A549 (cell line): ENCODE measurements at regions not wholly inside any gene's neighbourhood (a gene's known extent, or its start where the extent isn't known, plus 50 kb on each side); places are given as distances from the start of the nearest gene placed in this dataset.

Experiments
- CHD2 ChIP-seq: fragments of 150-350 bp; IDR thresholded peaks from 2 replicates; pipeline ENCODE4 v1.6.1; 2014; ENCODE audit warnings: low read length; ENCODE audit not compliant: partially characterized antibody
- EP300 ChIP-seq, 2 experiments: fragments of >200 bp; sonication (Bioruptor Twin); formaldehyde crosslinking; IDR thresholded peaks; 2 replicates in 1 of 2; 3 replicates in 1 of 2; pipeline ENCODE4 v1.6.1; 2016 to 2017
- POLR2A ChIP-seq: IDR thresholded peaks from 2 replicates; pipeline ENCODE4 v1.6.1; 2012; ENCODE audit warnings: mild to moderate bottlenecking, low read length
- RAD21 ChIP-seq, 2 experiments: fragments of >200 bp in 1 of 2; sonication (Bioruptor Twin) in 1 of 2; formaldehyde crosslinking in 1 of 2; IDR thresholded peaks in 1 of 2; conservative IDR thresholded peaks in 1 of 2; 2 replicates in 1 of 2; 3 replicates in 1 of 2; pipeline ENCODE4 v1.6.1; 2012 to 2018; ENCODE audit warnings: inconsistent platforms in 1 of 2
- RFX5 ChIP-seq: fragments of 450-650 bp; IDR thresholded peaks from 2 replicates; pipeline ENCODE4 v1.7.1; 2014; ENCODE audit warnings: antibody characterized with exemption, mild to moderate bottlenecking, moderate library complexity
- TF ChIP-seq, protein P1 (sequence below): fragments of >200 bp; sonication (Bioruptor Twin); formaldehyde crosslinking; IDR thresholded peaks from 3 replicates; pipeline ENCODE4 v1.5.1; 2016
- TF ChIP-seq, protein P2 (sequence below): fragments of 200-600 bp; sonication (generic); IDR thresholded peaks from 2 replicates; pipeline ENCODE4 v1.6.1; 2016; ENCODE audit warnings: antibody characterized with exemption, mild to moderate bottlenecking, moderate library complexity
- TF ChIP-seq, protein P3 (sequence below): IDR thresholded peaks from 2 replicates; pipeline ENCODE4 v1.6.1; 2012
- TF ChIP-seq, protein P4 (sequence below): IDR thresholded peaks from 2 replicates; pipeline ENCODE4 v1.6.1; 2012

DNA sequence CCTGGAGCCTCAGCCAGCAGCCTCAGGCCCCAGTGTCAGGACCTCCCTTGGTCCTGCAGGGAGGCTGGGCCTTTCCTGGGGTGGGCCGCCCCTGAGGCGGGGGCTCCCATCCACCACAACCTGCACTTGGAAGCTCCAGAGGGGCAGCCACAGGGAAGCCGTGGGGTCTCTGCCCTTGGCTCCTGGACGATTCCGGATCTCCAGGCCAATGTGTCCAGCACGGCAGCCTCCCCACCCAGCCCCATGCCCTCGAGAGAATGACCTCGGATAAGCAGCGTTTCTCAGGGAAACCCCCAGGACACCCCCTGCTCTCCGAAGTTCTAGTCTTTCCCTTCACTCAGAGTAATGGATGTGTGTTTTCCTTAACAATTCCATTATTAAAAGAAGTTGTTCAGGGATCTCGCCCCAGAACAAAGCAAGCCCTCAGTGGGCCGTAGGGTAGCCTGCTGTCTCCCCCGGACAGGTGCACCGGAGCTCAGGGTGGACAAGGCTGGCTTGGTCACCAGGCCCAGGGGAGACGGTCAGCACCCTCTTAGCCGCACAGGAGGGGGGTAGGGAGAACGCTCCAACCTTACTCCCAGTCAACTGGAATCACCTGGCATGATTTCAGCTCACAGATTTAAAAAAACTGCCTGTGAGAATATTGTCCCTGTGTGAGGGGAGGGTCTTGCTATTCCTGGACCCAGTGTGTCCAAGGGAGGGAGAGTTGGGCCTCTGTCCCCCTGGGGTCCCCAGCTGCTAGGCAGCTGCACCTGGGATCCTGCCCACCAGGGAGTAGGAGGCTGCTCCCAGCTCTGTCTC is 72.2 kb upstream of the OTOS start:
- TF ChIP-seq, protein P1, sequence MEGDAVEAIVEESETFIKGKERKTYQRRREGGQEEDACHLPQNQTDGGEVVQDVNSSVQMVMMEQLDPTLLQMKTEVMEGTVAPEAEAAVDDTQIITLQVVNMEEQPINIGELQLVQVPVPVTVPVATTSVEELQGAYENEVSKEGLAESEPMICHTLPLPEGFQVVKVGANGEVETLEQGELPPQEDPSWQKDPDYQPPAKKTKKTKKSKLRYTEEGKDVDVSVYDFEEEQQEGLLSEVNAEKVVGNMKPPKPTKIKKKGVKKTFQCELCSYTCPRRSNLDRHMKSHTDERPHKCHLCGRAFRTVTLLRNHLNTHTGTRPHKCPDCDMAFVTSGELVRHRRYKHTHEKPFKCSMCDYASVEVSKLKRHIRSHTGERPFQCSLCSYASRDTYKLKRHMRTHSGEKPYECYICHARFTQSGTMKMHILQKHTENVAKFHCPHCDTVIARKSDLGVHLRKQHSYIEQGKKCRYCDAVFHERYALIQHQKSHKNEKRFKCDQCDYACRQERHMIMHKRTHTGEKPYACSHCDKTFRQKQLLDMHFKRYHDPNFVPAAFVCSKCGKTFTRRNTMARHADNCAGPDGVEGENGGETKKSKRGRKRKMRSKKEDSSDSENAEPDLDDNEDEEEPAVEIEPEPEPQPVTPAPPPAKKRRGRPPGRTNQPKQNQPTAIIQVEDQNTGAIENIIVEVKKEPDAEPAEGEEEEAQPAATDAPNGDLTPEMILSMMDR: no peak
- TF ChIP-seq, protein P2, sequence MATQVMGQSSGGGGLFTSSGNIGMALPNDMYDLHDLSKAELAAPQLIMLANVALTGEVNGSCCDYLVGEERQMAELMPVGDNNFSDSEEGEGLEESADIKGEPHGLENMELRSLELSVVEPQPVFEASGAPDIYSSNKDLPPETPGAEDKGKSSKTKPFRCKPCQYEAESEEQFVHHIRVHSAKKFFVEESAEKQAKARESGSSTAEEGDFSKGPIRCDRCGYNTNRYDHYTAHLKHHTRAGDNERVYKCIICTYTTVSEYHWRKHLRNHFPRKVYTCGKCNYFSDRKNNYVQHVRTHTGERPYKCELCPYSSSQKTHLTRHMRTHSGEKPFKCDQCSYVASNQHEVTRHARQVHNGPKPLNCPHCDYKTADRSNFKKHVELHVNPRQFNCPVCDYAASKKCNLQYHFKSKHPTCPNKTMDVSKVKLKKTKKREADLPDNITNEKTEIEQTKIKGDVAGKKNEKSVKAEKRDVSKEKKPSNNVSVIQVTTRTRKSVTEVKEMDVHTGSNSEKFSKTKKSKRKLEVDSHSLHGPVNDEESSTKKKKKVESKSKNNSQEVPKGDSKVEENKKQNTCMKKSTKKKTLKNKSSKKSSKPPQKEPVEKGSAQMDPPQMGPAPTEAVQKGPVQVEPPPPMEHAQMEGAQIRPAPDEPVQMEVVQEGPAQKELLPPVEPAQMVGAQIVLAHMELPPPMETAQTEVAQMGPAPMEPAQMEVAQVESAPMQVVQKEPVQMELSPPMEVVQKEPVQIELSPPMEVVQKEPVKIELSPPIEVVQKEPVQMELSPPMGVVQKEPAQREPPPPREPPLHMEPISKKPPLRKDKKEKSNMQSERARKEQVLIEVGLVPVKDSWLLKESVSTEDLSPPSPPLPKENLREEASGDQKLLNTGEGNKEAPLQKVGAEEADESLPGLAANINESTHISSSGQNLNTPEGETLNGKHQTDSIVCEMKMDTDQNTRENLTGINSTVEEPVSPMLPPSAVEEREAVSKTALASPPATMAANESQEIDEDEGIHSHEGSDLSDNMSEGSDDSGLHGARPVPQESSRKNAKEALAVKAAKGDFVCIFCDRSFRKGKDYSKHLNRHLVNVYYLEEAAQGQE: no peak
- TF ChIP-seq RAD21 (conservative IDR thresholded peaks at IDR 0.05 in 1 of 2, IDR thresholded peaks at IDR 0.05 in 1 of 2) (no peak), CHD2 (no peak), EP300 (IDR thresholded peaks at IDR 0.05) (no peak), RFX5 (no peak), POLR2A (no peak)
- TF ChIP-seq, protein P3, sequence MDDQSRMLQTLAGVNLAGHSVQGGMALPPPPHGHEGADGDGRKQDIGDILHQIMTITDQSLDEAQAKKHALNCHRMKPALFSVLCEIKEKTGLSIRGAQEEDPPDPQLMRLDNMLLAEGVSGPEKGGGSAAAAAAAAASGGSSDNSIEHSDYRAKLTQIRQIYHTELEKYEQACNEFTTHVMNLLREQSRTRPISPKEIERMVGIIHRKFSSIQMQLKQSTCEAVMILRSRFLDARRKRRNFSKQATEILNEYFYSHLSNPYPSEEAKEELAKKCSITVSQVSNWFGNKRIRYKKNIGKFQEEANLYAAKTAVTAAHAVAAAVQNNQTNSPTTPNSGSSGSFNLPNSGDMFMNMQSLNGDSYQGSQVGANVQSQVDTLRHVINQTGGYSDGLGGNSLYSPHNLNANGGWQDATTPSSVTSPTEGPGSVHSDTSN: no peak
- TF ChIP-seq, protein P4, sequence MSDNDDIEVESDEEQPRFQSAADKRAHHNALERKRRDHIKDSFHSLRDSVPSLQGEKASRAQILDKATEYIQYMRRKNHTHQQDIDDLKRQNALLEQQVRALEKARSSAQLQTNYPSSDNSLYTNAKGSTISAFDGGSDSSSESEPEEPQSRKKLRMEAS: no peak
